BJ (cell line): ENCODE measurements at regions not wholly inside any gene's neighbourhood (a gene's known extent, or its start where the extent isn't known, plus 50 kb on each side); places are given as distances from the start of the nearest gene placed in this dataset.

Experiments
- CTCF ChIA-PET: fragments of 350-600 bp; formaldehyde crosslinking; extraction: SDS; loops from one replicate; lab custom pipeline; 2021; ENCODE audit warnings: antibody characterized with exemption, inconsistent platforms; lab: Yijun Ruan, JAX
- POLR2A ChIA-PET: fragments of 300-600 bp; sonication (Branson Sonifier 250); formaldehyde crosslinking; extraction: SDS; loops from one replicate; lab custom pipeline; 2021; ENCODE audit warnings: antibody characterized with exemption; lab: Charles Lee
- DNase-seq: peaks from one replicate; pipeline ENCODE4 v3.0.0-alpha.2; 2011; ENCODE audit warnings: low read depth
- H3K27me3 ChIP-seq: 2 replicates; pipeline ENCODE4 v1.6.0; 2011; ENCODE audit warnings: low read length; ENCODE audit not compliant: control insufficient read depth, insufficient read depth
- H3K36me3 ChIP-seq: 2 replicates; pipeline ENCODE4 v1.5.1; 2011; ENCODE audit warnings: low read length; ENCODE audit not compliant: control insufficient read depth, insufficient read depth
- H3K4me3 ChIP-seq: 2 replicates; pipeline ENCODE4 v1.5.1; 2011; ENCODE audit warnings: low read depth, mild to moderate bottlenecking, control low read depth, low read length
- CTCF ChIP-seq: IDR thresholded peaks from 2 replicates; pipeline ENCODE4 v1.5.1; 2011; ENCODE audit warnings: low read depth, mild to moderate bottlenecking, control low read depth, inconsistent platforms, low read length, moderate library complexity; ENCODE audit not compliant: insufficient read depth

- CTCF ChIA-PET = no interaction called here
- H3K27me3 ChIP-seq = no peaks in the 10 kb centered on the region
- DNase-seq = no peak
- no peak for TF ChIP-seq CTCF
- POLR2A ChIA-PET = no interaction called here
- H3K36me3 ChIP-seq = no peaks in the 10 kb centered on the region
- no peak overlapping the region for H3K4me3 ChIP-seq
These were observed 2101.6 kb downstream of the MAT2B start for GRCh38 chr5:165607026-165607425.

GRCh38 chr5:165609871-165610270 lies 2104.5 kb downstream of the MAT2B start:
- CTCF ChIA-PET = no interaction called here

GRCh38 chr5:165616490-165617405 lies 2111.3 kb downstream of the MAT2B start:
- ChIA-PET POLR2A (no interaction called here), CTCF (no interaction called here)
- Histone ChIP-seq H3K4me3 (no peak overlapping the region), H3K27me3 (no peaks in the 10 kb centered on the region), H3K36me3 (no peaks in the 10 kb centered on the region)
- DNase-seq = no peak
- TF ChIP-seq CTCF = no peak

More at GRCh38 chr5:165609871-165610270, 2104.5 kb downstream of the MAT2B start:
- DNase-seq = no peak
- H3K27me3 ChIP-seq = no peaks in the 10 kb centered on the region
- H3K36me3 ChIP-seq = no peaks in the 10 kb centered on the region
- no peak for TF ChIP-seq CTCF
- POLR2A ChIA-PET = no interaction called here
- no peak overlapping the region for H3K4me3 ChIP-seq

- CTCF ChIA-PET = no interaction called here
- TF ChIP-seq CTCF = no peak
- H3K36me3 ChIP-seq = no peaks in the 10 kb centered on the region
- H3K4me3 ChIP-seq = no peak overlapping the region
- POLR2A ChIA-PET = no interaction called here
- H3K27me3 ChIP-seq = no peaks in the 10 kb centered on the region
- DNase-seq = no peak
These were observed 2112.1 kb downstream of the MAT2B start for GRCh38 chr5:165617491-165617890.

GRCh38 chr5:165620394-165620793 lies 2115.0 kb downstream of the MAT2B start:
- no peak for DNase-seq
- ChIA-PET CTCF (no interaction called here), POLR2A (no interaction called here)
- Histone ChIP-seq H3K4me3 (no peak overlapping the region), H3K36me3 (no peaks in the 10 kb centered on the region), H3K27me3 (no peaks in the 10 kb centered on the region)
- TF ChIP-seq CTCF = no peak
